ENCODE measurements at regions not wholly inside any gene's neighbourhood (a gene's known extent, or its start where the extent isn't known, plus 50 kb on each side); places are given as distances from the start of the nearest gene placed in this dataset.

- DNase-seq: no peak
These were observed 72.6 kb downstream of the TENT5C start for GRCh38 chr1:117678246-117678977.

DNA sequence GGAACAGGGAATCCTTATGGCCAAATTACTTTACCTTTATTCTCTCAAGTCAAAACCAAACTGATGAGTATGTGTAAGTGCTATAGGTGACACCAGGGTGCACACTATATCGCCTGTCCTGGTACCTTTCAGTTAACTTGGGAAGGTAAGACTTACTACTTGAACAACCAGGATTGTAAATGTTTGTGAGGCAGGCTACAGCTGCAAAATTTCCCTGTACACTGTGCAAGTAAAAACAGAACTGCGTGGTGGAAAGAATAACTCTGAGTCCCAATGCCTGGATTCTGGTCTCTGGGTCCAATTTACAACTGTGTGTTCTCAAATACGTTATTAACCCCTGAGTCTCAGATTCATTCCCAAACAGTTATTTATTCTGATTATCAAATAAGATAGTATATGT lies 73.5 kb downstream of the TENT5C start:
- DNase-seq: no peak

- DNase-seq: no peak
These were observed 74.0 kb downstream of the TENT5C start for GRCh38 chr1:117679868-117680267.

GRCh38 chr1:117680316-117681002 lies 74.6 kb downstream of the TENT5C start:
- DNase-seq: no peak

DNA sequence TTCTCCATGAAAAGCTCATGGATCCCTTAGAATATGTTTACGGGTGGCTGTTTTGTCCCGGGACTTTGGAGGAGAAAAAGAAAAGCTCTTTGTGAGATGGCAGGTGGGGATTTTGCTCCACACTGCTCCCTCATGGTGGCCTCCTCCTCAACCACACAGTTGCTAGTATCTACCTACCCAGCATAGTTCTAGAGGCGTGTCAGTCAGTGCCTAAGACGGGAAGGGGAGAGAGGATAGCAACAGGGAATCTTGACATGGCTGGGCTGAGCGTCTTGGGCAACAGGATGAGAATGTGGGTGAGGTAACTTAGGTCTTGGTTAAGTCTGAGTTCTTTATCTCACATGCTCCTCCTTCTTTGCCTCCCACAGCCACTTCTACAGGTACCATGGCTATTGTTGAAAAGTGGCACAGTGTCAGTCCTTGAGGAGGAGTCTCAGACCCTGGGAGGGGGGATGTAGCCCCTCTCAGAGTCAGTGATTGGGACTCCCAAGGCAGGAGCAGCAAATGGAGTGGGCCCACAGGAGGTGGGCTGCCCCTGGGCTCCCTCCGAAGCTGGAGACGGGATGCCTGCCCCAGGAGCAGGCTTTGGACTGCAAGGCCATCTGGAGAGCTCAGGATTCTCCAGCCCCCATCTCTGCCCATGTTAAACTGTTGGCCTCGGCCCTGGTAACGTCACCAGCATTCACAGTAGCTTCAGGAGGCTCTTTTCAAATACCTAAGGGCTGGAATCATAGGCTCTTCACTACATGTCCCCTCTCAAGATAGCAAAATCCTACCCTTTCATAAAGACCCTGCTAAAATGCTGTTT lies 75.4 kb downstream of the TENT5C start:
- no peak for DNase-seq

DNA sequence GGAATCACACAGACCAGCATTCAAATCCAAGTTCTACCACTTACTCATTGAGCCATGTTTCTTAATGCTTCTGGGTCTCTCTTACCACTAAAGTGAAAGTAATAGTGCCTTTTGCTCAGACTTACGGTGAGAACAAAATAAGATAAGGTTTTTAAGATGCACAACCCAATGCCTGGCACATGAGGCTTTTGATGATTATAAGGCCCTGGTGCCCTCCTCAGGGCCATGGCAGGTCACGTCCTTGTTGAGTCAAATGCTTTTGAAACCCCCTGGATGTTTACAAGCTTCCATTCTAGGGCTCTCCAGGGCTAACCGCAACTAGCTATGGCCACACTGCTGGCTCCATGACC lies 76.0 kb downstream of the TENT5C start:
- DNase-seq: no peak

DNA sequence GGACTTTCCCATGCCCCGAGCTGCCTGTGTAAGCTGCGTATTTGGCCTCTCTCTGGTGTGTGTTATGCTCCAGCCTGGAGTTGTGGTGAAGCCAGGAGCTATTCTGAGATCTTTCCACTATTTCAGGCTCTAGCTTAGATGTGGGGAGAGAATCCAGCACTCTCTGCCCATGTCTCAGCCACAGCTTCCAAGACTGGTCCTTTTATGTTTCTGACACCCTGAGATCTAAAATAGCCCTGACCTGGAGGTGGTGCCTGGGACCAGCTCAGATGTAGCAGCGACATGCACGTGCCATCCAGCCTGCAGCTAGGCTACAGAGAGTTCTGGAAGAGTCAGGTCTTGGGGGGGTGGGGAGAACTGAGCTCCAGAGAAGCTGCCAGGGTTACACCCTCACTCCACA lies 76.5 kb downstream of the TENT5C start:
- no peak for DNase-seq

DNA sequence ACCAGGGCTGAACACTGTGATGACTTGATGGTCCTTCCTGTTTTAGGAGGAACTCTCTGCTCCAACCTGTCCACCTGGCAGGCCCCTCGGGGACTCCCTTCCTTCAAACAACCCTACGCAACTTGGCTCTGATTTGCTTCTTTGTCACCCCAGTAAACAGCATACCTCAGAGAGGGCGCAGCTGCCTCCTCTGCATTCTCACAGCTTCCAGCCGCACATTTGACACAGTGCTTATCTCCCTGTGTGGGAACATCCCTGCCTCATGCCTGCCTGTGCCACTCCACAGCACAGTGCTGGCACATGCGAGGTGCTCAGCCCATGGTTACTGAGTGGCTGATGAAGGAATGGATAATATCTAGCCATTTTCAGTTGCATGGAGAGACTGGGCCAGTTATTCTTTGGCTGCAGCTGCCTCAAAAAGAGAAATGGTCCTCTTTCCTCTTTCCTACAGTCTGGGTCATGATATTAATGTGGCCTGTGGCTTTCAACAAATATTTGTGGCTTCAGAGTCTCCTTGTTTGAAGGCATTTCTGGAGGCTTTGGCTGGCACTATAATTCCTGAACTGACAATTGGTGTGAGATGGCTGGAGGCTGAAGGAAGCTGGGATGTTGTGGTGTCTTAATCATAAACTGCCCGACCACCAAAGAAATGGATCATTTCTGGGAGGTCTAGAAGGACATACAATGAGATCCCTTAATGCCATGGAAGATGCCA lies 77.9 kb downstream of the TENT5C start:
- DNase-seq: no peak

GRCh38 chr1:117685936-117686806 lies 80.3 kb downstream of the TENT5C start:
- no peak for DNase-seq

DNA sequence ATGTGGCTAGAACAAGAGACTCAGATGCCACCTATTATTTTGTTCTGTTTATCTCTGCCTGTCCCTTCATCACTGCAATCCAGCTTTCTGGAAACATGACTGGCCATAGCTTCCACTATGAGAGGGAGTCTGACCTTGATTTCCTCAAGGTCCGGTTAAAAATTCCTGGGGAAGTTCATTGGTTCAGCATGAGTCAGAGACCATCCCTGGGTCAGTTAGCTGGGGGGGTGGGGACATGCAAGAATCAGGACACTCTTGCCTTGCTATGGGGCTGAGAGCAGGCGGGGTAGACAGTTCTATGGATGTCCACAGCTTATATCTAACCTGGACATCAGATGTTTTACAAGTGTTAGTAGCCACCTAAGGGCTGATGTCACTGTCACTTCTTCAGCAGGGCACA lies 81.1 kb downstream of the TENT5C start:
- no peak for DNase-seq

- DNase-seq: no peak
These were observed 84.3 kb downstream of the TENT5C start for GRCh38 chr1:117689997-117690625.

DNA sequence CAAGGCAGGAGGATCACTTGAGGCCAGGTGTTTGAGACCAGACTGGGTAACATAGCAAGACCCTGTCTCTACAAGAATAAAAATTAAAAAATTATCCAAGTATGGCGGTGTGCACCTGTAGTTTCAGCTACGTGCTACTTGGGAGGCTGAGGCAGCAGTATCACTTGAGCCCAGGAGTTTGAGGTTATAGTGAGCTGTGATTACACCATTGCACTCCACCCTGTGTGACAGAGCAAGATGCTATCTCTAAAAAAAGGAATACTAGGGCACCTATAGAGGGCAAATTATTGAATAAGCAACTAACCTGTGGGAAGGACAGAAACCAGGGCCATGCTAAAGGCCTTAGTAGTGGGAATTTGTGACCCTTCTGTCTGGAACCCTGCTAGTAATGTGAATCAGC lies 86.1 kb downstream of the TENT5C start:
- no peak for DNase-seq

GRCh38 chr1:117694543-117694942 lies 88.7 kb downstream of the TENT5C start:
- DNase-seq: no peak

GRCh38 chr1:117695796-117696490 lies 90.1 kb downstream of the TENT5C start:
- no peak for DNase-seq

GRCh38 chr1:117696561-117696960 lies 90.7 kb downstream of the TENT5C start:
- DNase-seq: no peak

DNA sequence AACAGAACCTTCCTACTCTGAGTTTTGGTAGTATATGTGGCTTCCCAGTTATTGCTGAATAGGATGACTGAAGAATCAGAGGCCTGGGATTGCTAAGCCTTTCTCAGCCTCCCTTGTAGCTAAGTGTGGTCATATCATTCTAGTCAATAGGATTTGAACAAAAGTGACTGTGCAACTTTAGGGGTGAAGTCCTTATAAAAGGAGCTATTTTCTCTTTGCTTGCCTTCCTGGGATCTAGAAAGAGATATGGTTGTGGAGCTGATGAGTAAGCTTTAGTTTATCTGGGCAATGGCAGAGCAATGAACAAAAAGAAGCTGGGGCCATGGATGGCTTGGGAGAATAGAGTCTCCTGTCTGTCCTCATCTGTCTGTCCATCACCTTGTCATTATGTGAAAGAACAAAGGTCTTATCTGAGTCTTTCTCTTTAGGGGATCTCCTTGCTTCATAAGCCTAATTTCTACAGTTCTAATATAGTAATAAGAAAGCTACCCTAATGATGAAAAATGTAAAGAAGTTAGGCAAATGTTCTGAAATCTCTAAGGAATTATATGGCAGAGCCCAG lies 91.5 kb downstream of the TENT5C start:
- DNase-seq: no peak

DNA sequence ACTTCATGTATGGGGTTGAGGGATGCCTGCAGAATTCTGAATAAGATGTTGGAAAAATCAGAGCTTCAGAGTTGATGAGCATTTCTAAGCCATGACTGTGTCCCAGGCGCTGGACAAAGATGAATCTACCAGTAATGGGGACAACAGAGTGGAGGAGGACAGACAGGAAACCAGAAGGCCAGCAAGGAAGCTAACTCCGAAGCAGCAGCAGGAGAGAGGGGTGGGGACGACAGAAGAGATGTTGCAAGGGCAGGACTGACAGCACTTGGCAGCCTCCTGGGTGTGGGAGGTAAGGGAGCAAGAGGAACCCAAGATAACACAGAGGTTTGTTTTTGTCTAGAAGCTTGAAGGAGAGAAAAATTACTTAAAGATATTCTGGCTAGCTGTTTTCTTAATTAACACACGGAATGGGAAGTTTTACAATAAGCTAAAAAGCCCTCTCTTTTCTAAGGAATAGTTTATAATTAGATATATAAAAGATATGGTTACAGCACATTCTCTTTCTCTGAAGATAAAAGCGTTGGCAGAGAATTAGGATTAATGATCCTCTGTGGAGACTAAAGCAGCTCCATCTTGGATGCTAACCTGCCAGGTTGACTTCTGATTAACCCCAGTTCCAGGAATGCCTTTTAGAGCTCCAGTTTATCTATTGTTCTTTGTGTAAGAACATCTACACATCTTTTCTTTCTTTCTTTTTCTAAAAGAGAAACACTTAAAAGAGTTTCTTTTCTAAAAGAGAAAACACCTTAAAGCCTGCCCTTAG lies 92.7 kb downstream of the TENT5C start:
- no peak for DNase-seq

DNA sequence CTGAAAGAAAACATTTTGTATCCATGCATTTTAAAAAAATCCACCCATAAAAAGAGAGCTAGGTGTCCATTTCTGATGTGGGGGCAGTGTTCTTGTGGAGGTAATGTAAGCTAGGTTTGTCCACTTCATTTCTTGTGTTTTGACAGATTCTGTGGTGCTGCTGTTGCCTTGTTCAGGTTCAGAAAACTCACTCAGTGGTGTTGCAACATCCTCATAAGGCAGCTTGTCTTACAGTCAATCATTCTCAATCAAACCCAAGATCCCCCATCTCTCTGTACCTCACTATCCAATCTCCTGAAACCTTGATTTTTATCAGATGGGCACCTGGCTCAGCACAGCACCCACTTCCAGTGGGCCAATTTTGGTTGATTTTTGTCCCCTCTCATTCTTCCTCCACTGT lies 94.1 kb downstream of the TENT5C start:
- DNase-seq: no peak

GRCh38 chr1:117702654-117703053 lies 96.8 kb downstream of the TENT5C start:
- no peak for DNase-seq

GRCh38 chr1:117707371-117707770 lies 101.5 kb downstream of the TENT5C start:
- no peak for DNase-seq

All from activated naive CD4-positive, alpha-beta T cell treated with anti-CD3 and anti-CD28 coated beads, Interleukin-2, amount 50 U/mL, for 16 hours (primary cell).